SK-N-SH (cell line): ENCODE measurements at regions not wholly inside any gene's neighbourhood (a gene's known extent, or its start where the extent isn't known, plus 50 kb on each side); places are given as distances from the start of the nearest gene placed in this dataset.

Experiments used
- EP300 ChIP-seq, 2 experiments: IDR thresholded peaks; 2 replicates each; pipeline versions ENCODE4 v1.4.0 to v1.6.1; 2012; ENCODE audit warnings: borderline replicate concordance in 1 of 2, low read depth in 1 of 2, low read length in 1 of 2
- EZH2phosphoT487 ChIP-seq: fragments of 200-600 bp; sonication (generic); IDR thresholded peaks from 2 replicates; pipeline ENCODE4 v1.6.1; 2017; ENCODE audit warnings: low read depth, mixed run types, mild to moderate bottlenecking, antibody characterized with exemption, moderate library complexity, borderline replicate concordance
- FOSL2 ChIP-seq: IDR thresholded peaks from 2 replicates; pipeline ENCODE4 v1.4.0; 2012; ENCODE audit warnings: low read depth, mild to moderate bottlenecking, moderate library complexity, borderline replicate concordance
- GATA2 ChIP-seq: sonication (generic); formaldehyde crosslinking; IDR thresholded peaks from 2 replicates; pipeline ENCODE4 v1.5.0; 2020; ENCODE audit warnings: mild to moderate bottlenecking, missing genetic modification reagents
- NFIC ChIP-seq: IDR thresholded peaks from 2 replicates; pipeline ENCODE4 v1.4.0; 2012; ENCODE audit warnings: borderline replicate concordance
- POLR2AphosphoS5 ChIP-seq: IDR thresholded peaks from 2 replicates; pipeline ENCODE4 v1.6.1; 2012; ENCODE audit warnings: low read depth, low read length
- RAD21 ChIP-seq: IDR thresholded peaks from 2 replicates; pipeline ENCODE4 v1.6.1; 2012; ENCODE audit warnings: mild to moderate bottlenecking, low read length
- SIN3A ChIP-seq: IDR thresholded peaks from 2 replicates; pipeline ENCODE4 v1.6.1; 2012; ENCODE audit warnings: low read depth, mild to moderate bottlenecking, low read length, moderate library complexity, borderline replicate concordance
- TCF12 ChIP-seq: IDR thresholded peaks from 2 replicates; pipeline ENCODE4 v1.4.0; 2012
- TF ChIP-seq, protein P1 (sequence below): fragments of 200-600 bp; sonication (generic); IDR thresholded peaks from 2 replicates; pipeline ENCODE4 v1.6.1; 2017; ENCODE audit warnings: antibody characterized with exemption, mild to moderate bottlenecking, moderate library complexity
- TF ChIP-seq, protein P2 (sequence below): IDR thresholded peaks from 2 replicates; pipeline ENCODE4 v1.4.0; 2012; ENCODE audit warnings: low read depth, borderline replicate concordance
- TF ChIP-seq, protein P3 (sequence below): IDR thresholded peaks from 2 replicates; pipeline ENCODE4 v1.4.0; 2012; ENCODE audit warnings: low read depth

DNA sequence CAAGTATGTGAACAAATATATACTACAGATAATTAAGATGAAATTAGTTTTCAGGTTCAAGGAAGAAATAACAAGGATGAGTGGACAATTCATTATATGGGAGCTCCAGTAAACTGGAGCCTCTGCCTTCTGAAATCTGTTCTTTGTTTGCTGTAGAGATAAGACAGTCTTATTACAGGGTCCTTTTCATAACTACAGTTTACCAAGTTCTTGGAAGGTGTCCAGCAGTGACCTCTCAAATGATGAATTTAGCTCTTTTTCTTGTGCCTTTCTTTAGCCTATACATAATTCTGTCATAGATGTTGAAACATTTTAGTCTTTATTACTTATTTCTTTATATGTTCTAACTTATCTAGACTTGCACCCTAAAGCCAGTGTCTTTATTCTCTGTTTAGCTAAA is 89.7 kb upstream of the GBE1 start:
- TF ChIP-seq POLR2AphosphoS5, result no peak
- TF ChIP-seq, protein P1, sequence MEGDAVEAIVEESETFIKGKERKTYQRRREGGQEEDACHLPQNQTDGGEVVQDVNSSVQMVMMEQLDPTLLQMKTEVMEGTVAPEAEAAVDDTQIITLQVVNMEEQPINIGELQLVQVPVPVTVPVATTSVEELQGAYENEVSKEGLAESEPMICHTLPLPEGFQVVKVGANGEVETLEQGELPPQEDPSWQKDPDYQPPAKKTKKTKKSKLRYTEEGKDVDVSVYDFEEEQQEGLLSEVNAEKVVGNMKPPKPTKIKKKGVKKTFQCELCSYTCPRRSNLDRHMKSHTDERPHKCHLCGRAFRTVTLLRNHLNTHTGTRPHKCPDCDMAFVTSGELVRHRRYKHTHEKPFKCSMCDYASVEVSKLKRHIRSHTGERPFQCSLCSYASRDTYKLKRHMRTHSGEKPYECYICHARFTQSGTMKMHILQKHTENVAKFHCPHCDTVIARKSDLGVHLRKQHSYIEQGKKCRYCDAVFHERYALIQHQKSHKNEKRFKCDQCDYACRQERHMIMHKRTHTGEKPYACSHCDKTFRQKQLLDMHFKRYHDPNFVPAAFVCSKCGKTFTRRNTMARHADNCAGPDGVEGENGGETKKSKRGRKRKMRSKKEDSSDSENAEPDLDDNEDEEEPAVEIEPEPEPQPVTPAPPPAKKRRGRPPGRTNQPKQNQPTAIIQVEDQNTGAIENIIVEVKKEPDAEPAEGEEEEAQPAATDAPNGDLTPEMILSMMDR, result no peak
- TF ChIP-seq, protein P2, sequence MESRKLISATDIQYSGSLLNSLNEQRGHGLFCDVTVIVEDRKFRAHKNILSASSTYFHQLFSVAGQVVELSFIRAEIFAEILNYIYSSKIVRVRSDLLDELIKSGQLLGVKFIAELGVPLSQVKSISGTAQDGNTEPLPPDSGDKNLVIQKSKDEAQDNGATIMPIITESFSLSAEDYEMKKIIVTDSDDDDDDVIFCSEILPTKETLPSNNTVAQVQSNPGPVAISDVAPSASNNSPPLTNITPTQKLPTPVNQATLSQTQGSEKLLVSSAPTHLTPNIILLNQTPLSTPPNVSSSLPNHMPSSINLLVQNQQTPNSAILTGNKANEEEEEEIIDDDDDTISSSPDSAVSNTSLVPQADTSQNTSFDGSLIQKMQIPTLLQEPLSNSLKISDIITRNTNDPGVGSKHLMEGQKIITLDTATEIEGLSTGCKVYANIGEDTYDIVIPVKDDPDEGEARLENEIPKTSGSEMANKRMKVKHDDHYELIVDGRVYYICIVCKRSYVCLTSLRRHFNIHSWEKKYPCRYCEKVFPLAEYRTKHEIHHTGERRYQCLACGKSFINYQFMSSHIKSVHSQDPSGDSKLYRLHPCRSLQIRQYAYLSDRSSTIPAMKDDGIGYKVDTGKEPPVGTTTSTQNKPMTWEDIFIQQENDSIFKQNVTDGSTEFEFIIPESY, result no peak
- no peak for TF ChIP-seq RAD21
- TF ChIP-seq, protein P3, sequence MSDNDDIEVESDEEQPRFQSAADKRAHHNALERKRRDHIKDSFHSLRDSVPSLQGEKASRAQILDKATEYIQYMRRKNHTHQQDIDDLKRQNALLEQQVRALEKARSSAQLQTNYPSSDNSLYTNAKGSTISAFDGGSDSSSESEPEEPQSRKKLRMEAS, result no peak
- no peak for TF ChIP-seq EZH2phosphoT487
- no peak for TF ChIP-seq GATA2 (CRISPR knock-in tag)
- no peak for TF ChIP-seq EP300 (IDR thresholded peaks at IDR 0.05; ENCODE audit: borderline replicate concordance in 1 of 2, low read depth in 1 of 2, low read length in 1 of 2)
- no peak for TF ChIP-seq TCF12
- TF ChIP-seq FOSL2, result no peak
- TF ChIP-seq SIN3A, result no peak
- TF ChIP-seq NFIC, result no peak
